ENCODE measurements at regions not wholly inside any gene's neighbourhood (a gene's known extent, or its start where the extent isn't known, plus 50 kb on each side); places are given as distances from the start of the nearest gene placed in this dataset.

DNA sequence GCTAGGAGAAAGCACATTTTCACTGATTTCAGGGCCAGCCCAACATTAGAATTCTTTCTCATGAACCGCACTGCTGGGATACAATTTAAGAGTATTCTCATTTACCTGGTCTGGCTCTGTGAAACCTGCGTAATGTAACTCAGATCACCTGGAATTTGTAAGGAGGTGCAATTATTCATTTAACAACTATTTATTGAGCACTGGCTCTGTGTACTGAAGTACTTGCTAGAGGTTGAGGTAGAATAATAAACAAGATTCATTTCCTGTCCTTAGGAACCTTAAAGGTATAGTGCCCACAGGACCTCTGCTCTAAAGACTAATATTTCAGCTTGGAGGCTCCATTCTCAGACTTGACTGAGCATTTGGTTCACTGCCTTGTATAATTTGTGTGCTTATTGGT lies 242.2 kb upstream of the ZPLD1 start:
- H3K4me3 ChIP-seq (ENCODE audit: low read depth, low read length), result no peak overlapping the region
- TF ChIP-seq, protein P1, sequence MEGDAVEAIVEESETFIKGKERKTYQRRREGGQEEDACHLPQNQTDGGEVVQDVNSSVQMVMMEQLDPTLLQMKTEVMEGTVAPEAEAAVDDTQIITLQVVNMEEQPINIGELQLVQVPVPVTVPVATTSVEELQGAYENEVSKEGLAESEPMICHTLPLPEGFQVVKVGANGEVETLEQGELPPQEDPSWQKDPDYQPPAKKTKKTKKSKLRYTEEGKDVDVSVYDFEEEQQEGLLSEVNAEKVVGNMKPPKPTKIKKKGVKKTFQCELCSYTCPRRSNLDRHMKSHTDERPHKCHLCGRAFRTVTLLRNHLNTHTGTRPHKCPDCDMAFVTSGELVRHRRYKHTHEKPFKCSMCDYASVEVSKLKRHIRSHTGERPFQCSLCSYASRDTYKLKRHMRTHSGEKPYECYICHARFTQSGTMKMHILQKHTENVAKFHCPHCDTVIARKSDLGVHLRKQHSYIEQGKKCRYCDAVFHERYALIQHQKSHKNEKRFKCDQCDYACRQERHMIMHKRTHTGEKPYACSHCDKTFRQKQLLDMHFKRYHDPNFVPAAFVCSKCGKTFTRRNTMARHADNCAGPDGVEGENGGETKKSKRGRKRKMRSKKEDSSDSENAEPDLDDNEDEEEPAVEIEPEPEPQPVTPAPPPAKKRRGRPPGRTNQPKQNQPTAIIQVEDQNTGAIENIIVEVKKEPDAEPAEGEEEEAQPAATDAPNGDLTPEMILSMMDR (conservative IDR thresholded peaks at IDR 0.05; ENCODE audit: low read depth, low read length), result no peak
- no peak for DNase-seq (ENCODE audit: low read depth)

DNA sequence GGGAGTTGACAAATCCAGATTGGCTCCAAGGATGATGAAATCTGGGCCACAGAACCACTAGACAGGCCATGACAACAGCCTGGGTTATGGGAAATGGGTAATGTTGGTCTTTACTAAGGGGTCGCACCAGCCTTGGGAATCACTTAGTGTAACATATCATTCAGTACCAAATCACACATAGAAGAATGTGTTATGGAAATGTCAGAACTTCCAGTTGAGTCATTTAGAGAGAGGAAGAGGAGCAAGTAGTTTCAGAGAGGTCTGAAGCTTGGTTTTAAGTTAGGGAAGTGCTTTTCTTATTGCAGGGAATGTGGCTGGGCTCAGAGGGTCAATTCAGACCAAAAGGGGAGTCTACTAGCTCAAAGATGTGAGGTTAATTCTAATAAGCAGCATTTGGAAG lies 241.6 kb upstream of the ZPLD1 start:
- no peak overlapping the region for H3K4me3 ChIP-seq (ENCODE audit: low read depth, low read length)
- no peak for DNase-seq (ENCODE audit: low read depth)
- TF ChIP-seq, protein P1 (conservative IDR thresholded peaks at IDR 0.05; ENCODE audit: low read depth, low read length), result no peak

DNA sequence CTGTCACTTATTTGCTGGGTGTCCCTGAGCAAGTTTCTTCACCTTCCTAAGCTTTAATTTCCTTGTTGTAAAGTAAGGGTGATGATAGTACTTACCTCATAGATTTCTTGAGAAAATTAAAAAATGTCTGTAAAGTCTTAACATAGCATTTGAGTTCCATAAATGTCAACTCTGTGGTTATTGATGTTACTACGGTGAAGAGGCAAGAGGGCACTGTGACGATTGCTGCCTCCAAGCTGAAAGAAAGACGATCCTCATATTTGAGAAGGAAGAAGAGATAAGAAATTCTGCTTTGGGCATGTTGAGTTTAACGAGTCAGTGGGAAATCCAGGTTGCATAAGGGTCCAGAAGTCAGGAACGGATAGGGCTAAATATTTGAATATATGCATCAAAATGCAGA lies 240.8 kb upstream of the ZPLD1 start:
- H3K4me3 ChIP-seq (ENCODE audit: low read depth, low read length), result no peak overlapping the region
- TF ChIP-seq, protein P1 (conservative IDR thresholded peaks at IDR 0.05; ENCODE audit: low read depth, low read length), result no peak
- no peak for DNase-seq (ENCODE audit: low read depth)

DNA sequence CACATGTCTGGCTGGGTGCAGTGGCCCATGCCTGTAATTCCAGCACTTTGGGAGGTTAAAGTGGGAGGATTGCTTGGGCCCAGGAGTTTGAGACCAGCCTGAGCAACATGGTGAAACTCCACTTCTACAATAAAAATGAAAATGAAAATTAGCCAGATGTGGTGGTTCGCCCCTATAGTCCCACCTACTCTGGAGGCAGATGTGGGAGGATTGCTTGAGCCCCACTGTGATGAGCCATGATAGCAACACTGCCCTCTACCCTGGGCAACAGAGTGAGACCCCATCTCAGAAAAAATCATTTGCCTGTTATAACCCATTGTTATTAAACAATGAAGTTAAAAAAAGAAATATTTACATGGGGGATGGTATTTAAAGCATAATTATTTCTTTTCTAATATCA lies 240.1 kb upstream of the ZPLD1 start:
- no peak for DNase-seq (ENCODE audit: low read depth)
- H3K4me3 ChIP-seq (ENCODE audit: low read depth, low read length), result no peak overlapping the region
- TF ChIP-seq, protein P1 (conservative IDR thresholded peaks at IDR 0.05; ENCODE audit: low read depth, low read length), result no peak

DNA sequence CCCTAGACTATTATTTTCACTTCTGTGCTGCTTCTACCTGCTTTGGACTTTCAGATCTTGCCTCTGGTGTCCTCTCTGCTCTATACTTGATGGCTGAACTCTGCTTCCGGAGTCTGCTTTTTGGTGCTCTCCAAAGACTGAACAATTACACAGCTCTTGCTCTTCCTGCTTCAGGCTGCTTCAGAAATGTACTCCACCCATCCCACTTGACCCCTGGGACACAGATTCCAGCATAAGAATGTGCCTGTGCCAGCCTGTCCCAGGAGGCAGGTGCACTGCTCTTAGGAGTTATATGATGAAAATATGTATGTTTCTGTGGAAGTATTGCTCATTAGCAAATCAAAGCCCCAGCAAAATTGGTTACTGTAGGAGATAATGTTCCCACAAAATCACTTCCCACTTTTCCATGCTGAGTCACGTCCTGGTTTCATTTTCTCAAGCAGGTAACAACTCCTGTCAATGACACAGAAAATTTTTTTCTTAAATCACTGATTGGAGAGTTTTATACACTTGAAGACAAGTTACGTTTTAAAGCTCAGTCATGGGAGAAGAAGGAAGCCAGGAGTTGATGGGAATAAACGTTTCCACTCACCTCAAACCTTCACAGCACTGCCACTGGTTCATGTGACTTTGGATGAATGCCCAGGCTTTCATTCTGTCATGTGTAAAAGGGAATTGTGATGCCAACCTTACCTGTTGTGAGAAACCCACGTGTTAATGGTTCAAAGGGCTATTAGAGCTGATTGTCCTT lies 239.4 kb upstream of the ZPLD1 start:
- no peak overlapping the region for H3K4me3 ChIP-seq (ENCODE audit: low read depth, low read length)
- no peak for DNase-seq (ENCODE audit: low read depth)
- TF ChIP-seq, protein P1 (conservative IDR thresholded peaks at IDR 0.05; ENCODE audit: low read depth, low read length), result no peak

DNA sequence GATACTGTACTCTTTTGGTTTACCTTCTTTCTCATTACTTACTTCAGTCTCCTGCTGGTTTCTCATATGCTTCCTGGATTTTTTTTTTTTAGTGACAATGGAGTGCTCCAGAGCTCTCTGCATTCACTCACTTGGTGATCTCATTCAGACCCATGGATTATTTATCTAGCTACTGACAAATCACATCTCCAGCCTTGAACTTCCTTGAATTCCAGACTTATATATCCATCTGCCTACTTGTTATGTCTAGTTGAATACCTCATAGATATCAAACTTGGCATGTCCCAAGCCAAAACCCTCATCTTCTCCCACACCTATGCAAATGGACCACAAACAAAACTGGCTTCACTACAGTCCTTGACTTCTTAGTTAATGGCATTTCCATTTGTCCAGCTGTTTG lies 234.7 kb upstream of the ZPLD1 start:
- no peak overlapping the region for H3K4me3 ChIP-seq (ENCODE audit: low read depth, low read length)
- no peak for DNase-seq (ENCODE audit: low read depth)
- TF ChIP-seq, protein P1 (conservative IDR thresholded peaks at IDR 0.05; ENCODE audit: low read depth, low read length), result no peak

DNA sequence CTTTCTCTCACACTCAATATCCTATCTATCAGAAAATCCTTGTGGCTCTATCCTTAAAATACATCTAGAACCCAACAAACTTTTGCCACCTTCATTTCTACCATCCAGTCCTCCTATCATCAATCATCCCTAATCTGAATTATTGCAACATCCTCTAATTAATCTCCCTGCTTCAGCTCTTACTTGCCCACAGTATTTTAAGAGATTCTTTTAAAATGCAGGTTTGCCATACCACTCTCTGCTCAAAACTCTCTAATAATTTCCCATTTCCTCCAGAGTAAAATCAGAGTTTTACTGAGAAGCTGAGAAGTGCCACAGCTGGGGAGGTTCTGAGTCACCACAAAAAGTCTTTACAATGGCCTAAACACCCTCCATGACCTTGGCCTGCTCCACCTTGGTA lies 234.3 kb upstream of the ZPLD1 start:
- TF ChIP-seq, protein P1 (conservative IDR thresholded peaks at IDR 0.05; ENCODE audit: low read depth, low read length), result no peak
- DNase-seq (ENCODE audit: low read depth), result no peak
- H3K4me3 ChIP-seq (ENCODE audit: low read depth, low read length), result no peak overlapping the region
